NCI-H345 (cell line): ENCODE measurements at regions not wholly inside any gene's neighbourhood (a gene's known extent, or its start where the extent isn't known, plus 50 kb on each side); places are given as distances from the start of the nearest gene placed in this dataset.
"Not testable (repeated sequence)": the region's sequence is repeated elsewhere in the genome, so short reads cannot be mapped to it uniquely, and the experiment has no call there.

ENCODE experiments used
- DNase-seq: peaks from one replicate; lab custom pipeline; 2025; lab: John Stamatoyannopoulos, UW

- DNase-seq: no peak
Observed at GRCh38 chr12:45490232-45490881, 239.1 kb upstream of the ARID2 start.

- no peak for DNase-seq
Observed at GRCh38 chr12:45494279-45494678, 235.2 kb upstream of the ARID2 start.

- no peak for DNase-seq
Observed at GRCh38 chr12:45498645-45499044, 230.9 kb upstream of the ARID2 start.

GRCh38 chr12:45502481-45503128 lies 226.9 kb upstream of the ARID2 start:
- DNase-seq: no peak

GRCh38 chr12:45503899-45504298 lies 225.6 kb upstream of the ARID2 start:
- DNase-seq: no peak

GRCh38 chr12:45504316-45505010 lies 225.0 kb upstream of the ARID2 start:
- no peak for DNase-seq

GRCh38 chr12:45509187-45509586 lies 220.3 kb upstream of the ARID2 start:
- no peak for DNase-seq

- no peak for DNase-seq
Observed at GRCh38 chr12:45509621-45510020, 219.9 kb upstream of the ARID2 start.

- DNase-seq: no peak
Observed at GRCh38 chr12:45517381-45517780, 212.1 kb upstream of the ARID2 start.

- no peak for DNase-seq
Observed at GRCh38 chr12:45518291-45519235, 210.9 kb upstream of the ARID2 start.

- DNase-seq: no peak
Observed at GRCh38 chr12:45522227-45522626, 207.3 kb upstream of the ARID2 start.

GRCh38 chr12:45526823-45527222 lies 202.7 kb upstream of the ARID2 start:
- DNase-seq: not testable (repeated sequence)

GRCh38 chr12:45532113-45532512 lies 197.4 kb upstream of the ARID2 start:
- DNase-seq: no peak

- no peak for DNase-seq
Observed at GRCh38 chr12:45535610-45536180, 193.8 kb upstream of the ARID2 start.

- DNase-seq: no peak
Observed at GRCh38 chr12:45536284-45536683, 193.2 kb upstream of the ARID2 start.

- DNase-seq: no peak
Observed at GRCh38 chr12:45540661-45541341, 188.7 kb upstream of the ARID2 start.

GRCh38 chr12:45543887-45544286 lies 185.6 kb upstream of the ARID2 start:
- no peak for DNase-seq

GRCh38 chr12:45546545-45546944 lies 183.0 kb upstream of the ARID2 start:
- DNase-seq: no peak

- no peak for DNase-seq
Observed at GRCh38 chr12:45547132-45547531, 182.4 kb upstream of the ARID2 start.

- DNase-seq: no peak
Observed at GRCh38 chr12:45547822-45548221, 181.7 kb upstream of the ARID2 start.

GRCh38 chr12:45548426-45548825 lies 181.1 kb upstream of the ARID2 start:
- no peak for DNase-seq
